Mesendoderm (in vitro differentiated cells): ENCODE measurements at regions not wholly inside any gene's neighbourhood (a gene's known extent, or its start where the extent isn't known, plus 50 kb on each side); places are given as distances from the start of the nearest gene placed in this dataset.
"Not testable (repeated sequence)": the region's sequence is repeated elsewhere in the genome, so short reads cannot be mapped to it uniquely, and the experiment has no call there.

ENCODE experiments used
- DNase-seq: peaks from one replicate; pipeline ENCODE4 v3.0.0; 2013
- H2AK5ac ChIP-seq: 2 replicates; pipeline ENCODE4 v1.6.1; 2013; ENCODE audit warnings: low read length, inconsistent platforms
- H2BK120ac ChIP-seq: 2 replicates; pipeline ENCODE4 v1.6.1; 2013; ENCODE audit warnings: low read depth, mild to moderate bottlenecking, low read length, moderate library complexity, mixed read lengths
- H2BK15ac ChIP-seq: replicated peaks from 2 replicates; pipeline ENCODE4 v1.6.1; 2013; ENCODE audit warnings: low read depth, mild to moderate bottlenecking, moderate library complexity
- H2BK5ac ChIP-seq: 2 replicates; pipeline ENCODE4 v1.6.1; 2013; ENCODE audit warnings: low read length, inconsistent platforms
- H3K18ac ChIP-seq: 2 replicates; pipeline ENCODE4 v1.6.1; 2013; ENCODE audit warnings: mild to moderate bottlenecking, low read length, mixed read lengths
- H3K23ac ChIP-seq: one replicate; pipeline ENCODE4 v1.6.1; 2013; ENCODE audit warnings: low read length
- H3K27ac ChIP-seq: 2 replicates; pipeline ENCODE4 v1.5.1; 2013; ENCODE audit warnings: low read depth, mild to moderate bottlenecking, inconsistent platforms, low read length, moderate library complexity
- H3K27me3 ChIP-seq: 2 replicates; pipeline ENCODE4 v1.6.1; 2013; ENCODE audit warnings: low read length, control low read depth, mild to moderate bottlenecking, inconsistent platforms; ENCODE audit not compliant: insufficient read depth, poor library complexity
- H3K36me3 ChIP-seq: 2 replicates; pipeline ENCODE4 v1.6.1; 2013; ENCODE audit warnings: low read length, inconsistent platforms; ENCODE audit not compliant: control insufficient read depth, insufficient read depth
- H3K4ac ChIP-seq: one replicate; pipeline ENCODE4 v1.6.1; 2013; ENCODE audit warnings: low read depth, mild to moderate bottlenecking, low read length, moderate library complexity
- H3K4me1 ChIP-seq: 2 replicates; pipeline ENCODE4 v1.6.1; 2013; ENCODE audit warnings: low read depth, low read length, inconsistent platforms; ENCODE audit not compliant: control insufficient read depth
- H3K4me2 ChIP-seq: 2 replicates; pipeline ENCODE4 v1.6.1; 2013; ENCODE audit warnings: low read length
- H3K4me3 ChIP-seq: 2 replicates; pipeline ENCODE4 v1.5.1; 2013; ENCODE audit warnings: mild to moderate bottlenecking, low read length
- H3K56ac ChIP-seq: one replicate; pipeline ENCODE4 v1.6.1; 2013; ENCODE audit warnings: low read length
- H3K79me1 ChIP-seq: 2 replicates; pipeline ENCODE4 v1.6.1; 2013; ENCODE audit warnings: low read length, inconsistent platforms
- H3K79me2 ChIP-seq: 2 replicates; pipeline ENCODE4 v1.6.1; 2013; ENCODE audit warnings: mild to moderate bottlenecking, low read length; ENCODE audit not compliant: control insufficient read depth, insufficient read depth
- H3K9ac ChIP-seq: 2 replicates; pipeline ENCODE4 v1.6.1; 2013; ENCODE audit warnings: low read length, inconsistent platforms
- H4K5ac ChIP-seq: one replicate; pipeline ENCODE4 v1.6.1; 2013; ENCODE audit warnings: low read length
- H4K8ac ChIP-seq: one replicate; pipeline ENCODE4 v1.6.1; 2013; ENCODE audit warnings: low read depth, mild to moderate bottlenecking, control low read depth, low read length, moderate library complexity
- WGBS: extraction: QIAGEN DNeasy Blood & Tissue Kit; methylation state at CpG from one replicate; pipeline ENCODE4 v1.1.7; 2013; ENCODE audit warnings: low lambda C conversion rate, missing lambda C conversion rate; ENCODE audit not compliant: insufficient coverage; ENCODE audit errors: extremely low coverage; 5-methylcytosine and 5-hydroxymethylcytosine counted together

GRCh38 chr2:209147981-209148380 lies 275.9 kb upstream of the MAP2 start:
- Histone ChIP-seq H3K27ac (no peak overlapping the region), H3K79me1 (no peaks in the 10 kb centered on the region), H3K18ac (no peak overlapping the region), H3K23ac (no peak overlapping the region), H3K27me3 (no peaks in the 10 kb centered on the region), H2BK5ac (no peak overlapping the region), H3K79me2 (no peaks in the 10 kb centered on the region), H3K9ac (no peak overlapping the region), H4K5ac (no peak overlapping the region), H3K4me3 (no peak overlapping the region), H3K56ac (no peak overlapping the region), H4K8ac (no peak overlapping the region), H3K4ac (no peak overlapping the region), H2BK120ac (no peak overlapping the region), H2AK5ac (no peak overlapping the region), H2BK15ac (no peak overlapping the region), H3K4me2 (no peak overlapping the region), H3K36me3 (no peaks in the 10 kb centered on the region), H3K4me1 (peaks cover 8% of the 10 kb centered on the region)
- no peak for DNase-seq

GRCh38 chr2:209160800-209161588 lies 262.9 kb upstream of the MAP2 start:
- H3K79me1 ChIP-seq = no peaks in the 10 kb centered on the region
- DNase-seq = no peak
- no peak overlapping the region for H4K8ac ChIP-seq
- H3K36me3 ChIP-seq = no peaks in the 10 kb centered on the region
- H3K18ac ChIP-seq = no peak overlapping the region
- H2BK5ac ChIP-seq = no peak overlapping the region
- no peak overlapping the region for H3K27ac ChIP-seq
- no peaks in the 10 kb centered on the region for H3K79me2 ChIP-seq
- no peak overlapping the region for H4K5ac ChIP-seq
- H3K27me3 ChIP-seq = no peaks in the 10 kb centered on the region
- H3K9ac ChIP-seq = no peak overlapping the region
- H3K4me3 ChIP-seq = no peak overlapping the region
- no peak overlapping the region for H2BK15ac ChIP-seq
- H3K4ac ChIP-seq = no peak overlapping the region
- H3K56ac ChIP-seq = no peak overlapping the region
- no peak overlapping the region for H2BK120ac ChIP-seq
- no peaks in the 10 kb centered on the region for H3K4me1 ChIP-seq
- no peak overlapping the region for H3K4me2 ChIP-seq
- no peak overlapping the region for H2AK5ac ChIP-seq
- WGBS = no CpG with 5 or more reads among the region's 7 CpGs
- no peak overlapping the region for H3K23ac ChIP-seq

DNA sequence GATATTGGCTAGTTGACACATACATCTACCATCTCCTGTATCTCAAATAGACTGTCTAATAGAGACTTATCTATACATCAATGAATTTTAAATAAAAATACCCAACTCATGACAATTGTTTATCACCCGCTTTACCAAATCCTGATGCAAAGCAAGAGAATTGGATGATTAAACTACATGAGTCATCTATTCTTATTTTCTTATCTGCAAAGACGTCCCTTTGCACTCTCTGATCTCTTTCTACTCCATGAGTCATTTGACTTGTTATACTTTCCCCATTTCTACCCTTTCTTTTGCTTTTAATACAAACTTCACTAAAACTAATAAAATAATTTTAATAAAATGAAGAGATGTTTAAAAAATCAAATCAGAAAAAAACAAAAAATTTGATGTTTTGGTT lies 261.7 kb upstream of the MAP2 start:
- Histone ChIP-seq H3K27ac (no peak overlapping the region), H2AK5ac (no peak overlapping the region), H3K79me1 (no peaks in the 10 kb centered on the region), H4K5ac (no peak overlapping the region), H2BK5ac (no peak overlapping the region), H2BK15ac (no peak overlapping the region), H2BK120ac (no peak overlapping the region), H3K4ac (no peak overlapping the region), H4K8ac (no peak overlapping the region), H3K36me3 (no peaks in the 10 kb centered on the region), H3K56ac (no peak overlapping the region), H3K4me1 (no peaks in the 10 kb centered on the region), H3K27me3 (no peaks in the 10 kb centered on the region), H3K9ac (no peak overlapping the region), H3K23ac (no peak overlapping the region), H3K18ac (no peak overlapping the region), H3K4me2 (no peak overlapping the region), H3K4me3 (no peak overlapping the region), H3K79me2 (no peaks in the 10 kb centered on the region)
- DNase-seq = no peak
- WGBS = no CpG with 5 or more reads among the region's 2 CpGs

GRCh38 chr2:209181984-209182383 lies 241.9 kb upstream of the MAP2 start:
- WGBS = no CpG with 5 or more reads among the region's 2 CpGs
- Histone ChIP-seq H4K8ac (no peak overlapping the region), H2AK5ac (no peak overlapping the region), H3K36me3 (no peaks in the 10 kb centered on the region), H3K4me1 (no peaks in the 10 kb centered on the region), H3K4me2 (no peak overlapping the region), H3K27ac (no peak overlapping the region), H3K4me3 (no peak overlapping the region), H3K56ac (no peak overlapping the region), H3K23ac (no peak overlapping the region), H3K79me2 (no peaks in the 10 kb centered on the region), H3K18ac (no peak overlapping the region), H2BK120ac (no peak overlapping the region), H3K4ac (no peak overlapping the region), H3K9ac (no peak overlapping the region), H4K5ac (no peak overlapping the region), H3K27me3 (no peaks in the 10 kb centered on the region), H2BK15ac (no peak overlapping the region), H3K79me1 (no peaks in the 10 kb centered on the region), H2BK5ac (no peak overlapping the region)
- DNase-seq = no peak

- DNase-seq, H3K36me3 ChIP-seq, H3K27me3 ChIP-seq, H3K56ac ChIP-seq, H4K8ac ChIP-seq, H2AK5ac ChIP-seq, H2BK120ac ChIP-seq, H2BK15ac ChIP-seq, H3K4me3 ChIP-seq, H2BK5ac ChIP-seq, H3K79me2 ChIP-seq, H3K4ac ChIP-seq, H3K23ac ChIP-seq, H3K9ac ChIP-seq, H3K4me1 ChIP-seq, H3K18ac ChIP-seq, H4K5ac ChIP-seq, H3K27ac ChIP-seq, H3K4me2 ChIP-seq, H3K79me1 ChIP-seq: not testable (repeated sequence)
- no CpG with 5 or more reads among the region's 1 CpG for WGBS
These were observed 237.0 kb upstream of the MAP2 start for GRCh38 chr2:209186886-209187285.

GRCh38 chr2:209189893-209190292 lies 234.0 kb upstream of the MAP2 start:
- Histone ChIP-seq H3K27ac (no peak overlapping the region), H3K23ac (no peak overlapping the region), H2BK5ac (no peak overlapping the region), H3K4me3 (no peak overlapping the region), H3K18ac (no peak overlapping the region), H3K79me1 (no peaks in the 10 kb centered on the region), H3K36me3 (no peaks in the 10 kb centered on the region), H2AK5ac (no peak overlapping the region), H4K8ac (no peak overlapping the region), H3K4me2 (no peak overlapping the region), H3K4ac (no peak overlapping the region), H3K4me1 (no peaks in the 10 kb centered on the region), H2BK15ac (no peak overlapping the region), H2BK120ac (no peak overlapping the region), H4K5ac (no peak overlapping the region), H3K56ac (no peak overlapping the region), H3K79me2 (no peaks in the 10 kb centered on the region), H3K27me3 (no peaks in the 10 kb centered on the region), H3K9ac (no peak overlapping the region)
- WGBS = no CpG with 5 or more reads among the region's 1 CpG
- DNase-seq = no peak
